IMR-90 (cell line): ENCODE measurements at regions not wholly inside any gene's neighbourhood (a gene's known extent, or its start where the extent isn't known, plus 50 kb on each side); places are given as distances from the start of the nearest gene placed in this dataset.

ENCODE experiments used
- ATAC-seq: fragments of 200-7000 bp; cut with Tn5 transposase; 2 replicates; pipeline ENCODE4 v1.9.1; 2020; ENCODE audit warnings: low read depth, mild to moderate bottlenecking, moderate library complexity
- BruUV-seq: library from RNA; stranded (reverse); fragments of 400-500 nt; replicated peaks from 2 replicates; lab custom pipeline; 2021; lab: Mats Ljungman, UMichigan
- CTCF ChIA-PET: fragments of 300-600 bp; formaldehyde crosslinking; extraction: SDS; loops from one replicate; lab custom pipeline; 2021; ENCODE audit warnings: antibody characterized with exemption; lab: Yijun Ruan, JAX
- POLR2A ChIA-PET: fragments of 300-600 bp; sonication (Branson Sonifier 250); formaldehyde crosslinking; loops from one replicate; lab custom pipeline; 2022; ENCODE audit warnings: antibody characterized with exemption; ENCODE audit not compliant: unreplicated experiment; lab: Charles Lee
- DNase-seq: peaks from one replicate; pipeline ENCODE4 v3.0.0; 2013
- H2AFZ ChIP-seq: replicated peaks from 2 replicates; pipeline ENCODE3; 2013; ENCODE audit warnings: low read length, mild to moderate bottlenecking; ENCODE audit not compliant: poor library complexity
- H2AK5ac ChIP-seq: 2 replicates; pipeline ENCODE4 v1.6.1; 2013; ENCODE audit warnings: low read depth, low read length, inconsistent platforms
- H2AK9ac ChIP-seq: replicated peaks from 2 replicates; pipeline ENCODE3; 2013; ENCODE audit warnings: mild to moderate bottlenecking, low read depth, low read length, moderate library complexity; ENCODE audit not compliant: poor library complexity
- H2BK120ac ChIP-seq: 2 replicates; pipeline ENCODE4 v1.6.1; 2013; ENCODE audit warnings: low read depth, low read length, inconsistent platforms
- H2BK15ac ChIP-seq: 3 replicates; pipeline ENCODE4 v1.6.1; 2013; ENCODE audit warnings: low read depth, low read length, inconsistent platforms
- H2BK20ac ChIP-seq: 2 replicates; pipeline ENCODE4 v1.6.1; 2013; ENCODE audit warnings: low read depth, mild to moderate bottlenecking, inconsistent platforms, low read length, moderate library complexity
- H2BK5ac ChIP-seq: 2 replicates; pipeline ENCODE4 v1.6.1; 2013; ENCODE audit warnings: mild to moderate bottlenecking, low read depth, low read length, inconsistent platforms; ENCODE audit not compliant: poor library complexity, severe bottlenecking
- H3K14ac ChIP-seq: replicated peaks from 2 replicates; pipeline ENCODE4 v1.6.1; 2013; ENCODE audit warnings: low read depth, low read length, inconsistent platforms
- H3K18ac ChIP-seq: 2 replicates; pipeline ENCODE4 v1.6.1; 2013; ENCODE audit warnings: low read depth, low read length, control low read depth
- H3K23ac ChIP-seq: 2 replicates; pipeline ENCODE4 v1.6.1; 2013; ENCODE audit warnings: low read depth, low read length, inconsistent platforms
- H3K27ac ChIP-seq: 2 replicates; pipeline ENCODE4 v1.5.1; 2013; ENCODE audit warnings: mild to moderate bottlenecking, control low read depth, low read length; ENCODE audit not compliant: insufficient read depth
- H3K27me3 ChIP-seq: 2 replicates; pipeline ENCODE4 v1.6.1; 2013; ENCODE audit warnings: low read length; ENCODE audit not compliant: control insufficient read depth, insufficient read depth
- H3K36me3 ChIP-seq: 2 replicates; pipeline ENCODE4 v1.6.1; 2013; ENCODE audit warnings: low read length, mixed read lengths; ENCODE audit not compliant: control insufficient read depth, insufficient read depth
- H3K4ac ChIP-seq: 2 replicates; pipeline ENCODE4 v1.6.1; 2013; ENCODE audit warnings: low read depth, low read length, inconsistent platforms
- H3K4me1 ChIP-seq: 2 replicates; pipeline ENCODE4 v1.6.1; 2013; ENCODE audit warnings: low read length, mixed read lengths; ENCODE audit not compliant: control insufficient read depth, insufficient read depth
- H3K4me2 ChIP-seq: 2 replicates; pipeline ENCODE4 v1.6.1; 2013; ENCODE audit warnings: low read depth, mild to moderate bottlenecking, control low read depth, low read length, moderate library complexity
- H3K4me3 ChIP-seq: 2 replicates; pipeline ENCODE4 v1.5.1; 2013; ENCODE audit warnings: low read depth, mild to moderate bottlenecking, control low read depth, low read length, moderate library complexity; ENCODE audit not compliant: insufficient read depth
- H3K56ac ChIP-seq: 2 replicates; pipeline ENCODE4 v1.6.1; 2013; ENCODE audit warnings: low read length, inconsistent platforms; ENCODE audit not compliant: insufficient read depth; ENCODE audit errors: extremely low read depth
- H3K79me1 ChIP-seq, 2 experiments: 2 replicates each; pipeline ENCODE4 v1.6.1; 2013; ENCODE audit warnings: low read length in 2 of 2, inconsistent platforms in 1 of 2, low read depth in 1 of 2
- H3K9ac ChIP-seq: 2 replicates; pipeline ENCODE4 v1.6.1; 2013; ENCODE audit warnings: low read depth, low read length, control low read depth
- H3K9me1 ChIP-seq: 2 replicates; pipeline ENCODE4 v1.6.1; 2013; ENCODE audit warnings: low read length, inconsistent platforms; ENCODE audit not compliant: insufficient read depth
- H3K9me3 ChIP-seq: 2 replicates; pipeline ENCODE4 v1.6.1; 2013; ENCODE audit warnings: low read length; ENCODE audit not compliant: control insufficient read depth, insufficient read depth
- H4K20me1 ChIP-seq: 2 replicates; pipeline ENCODE4 v1.6.1; 2013; ENCODE audit warnings: low read length, inconsistent platforms; ENCODE audit not compliant: insufficient read depth
- H4K5ac ChIP-seq: 2 replicates; pipeline ENCODE4 v1.6.1; 2013; ENCODE audit warnings: mild to moderate bottlenecking, low read depth, low read length, control low read depth
- H4K8ac ChIP-seq, 2 experiments: 2 replicates each; pipeline ENCODE4 v1.6.1; 2013; ENCODE audit warnings: low read depth in 2 of 2, low read length in 2 of 2, control low read depth in 1 of 2, inconsistent platforms in 1 of 2
- H4K91ac ChIP-seq: 2 replicates; pipeline ENCODE4 v1.6.1; 2013; ENCODE audit warnings: low read depth, low read length, inconsistent platforms; ENCODE audit not compliant: insufficient read depth
- BHLHE40 ChIP-seq: fragments of 150-350 bp; IDR thresholded peaks from 2 replicates; pipeline ENCODE4 v1.6.1; 2016; ENCODE audit warnings: mild to moderate bottlenecking, low read depth, low read length
- CEBPB ChIP-seq: IDR thresholded peaks from 2 replicates; pipeline ENCODE4 v1.6.1; 2012; ENCODE audit warnings: low read depth, low read length, improper control_type of control experiment
- CTCF ChIP-seq: conservative IDR thresholded peaks from 2 replicates; pipeline ENCODE4 v1.5.1; 2012; ENCODE audit warnings: mild to moderate bottlenecking, low read depth, low read length, improper control_type of control experiment
- FOS ChIP-seq: fragments of 150-350 bp; IDR thresholded peaks from 2 replicates; pipeline ENCODE4 v1.6.1; 2016; ENCODE audit warnings: low read depth, low read length
- MAFK ChIP-seq: IDR thresholded peaks from 2 replicates; pipeline ENCODE4 v1.6.1; 2012; ENCODE audit warnings: low read depth, low read length, improper control_type of control experiment
- MAZ ChIP-seq: IDR thresholded peaks from 2 replicates; pipeline ENCODE4 v1.6.1; 2012; ENCODE audit warnings: low read depth, mild to moderate bottlenecking, low read length, improper control_type of control experiment, moderate library complexity, borderline replicate concordance
- USF2 ChIP-seq: fragments of 150-350 bp; IDR thresholded peaks from 2 replicates; pipeline ENCODE4 v1.6.1; 2017; ENCODE audit warnings: mild to moderate bottlenecking, antibody characterized with exemption, low read length, low read depth
- WGBS, 2 experiments: methylation state at CpG; one replicate each; pipeline versions ENCODE4 v1.1.5 to v1.1.7; 2013; ENCODE audit warnings: missing lambda C conversion rate in 2 of 2; ENCODE audit not compliant: insufficient read length in 1 of 2; ENCODE audit errors: extremely low coverage in 2 of 2; 5-methylcytosine and 5-hydroxymethylcytosine counted together
- dilution Hi-C: fragments of 300-500 bp; cut with HindIII; formaldehyde crosslinking; loops from one replicate; pipeline ENCODE4 v1.14.3; 2018; ENCODE audit warnings: low sequenced_read_pairs; ENCODE audit not compliant: unreplicated experiment
- in situ Hi-C: fragments of 300-500 bp; cut with MboI; formaldehyde crosslinking; loops from 3 replicates; pipeline ENCODE4 v1.14.3; 2019; ENCODE audit warnings: low sequenced_read_pairs, inconsistent platforms, mixed read lengths
- intact Hi-C: fragments of 100-400 bp; cut with micrococcal nuclease; formaldehyde crosslinking; loops from 2 replicates; pipeline ENCODE4 v1.10.0; 2022

- Histone ChIP-seq H3K4me1 (peaks cover 3% of the 10 kb centered on the region), H3K9ac (no peak overlapping the region), H4K20me1 (no peaks in the 10 kb centered on the region), H2BK5ac (peak overlapping the region; percentile 0), H3K14ac (no peak overlapping the region), H2AK5ac (no peak overlapping the region), H3K27me3 (no peaks in the 10 kb centered on the region), H3K18ac (no peak overlapping the region; the same call in 1 of the 2 replicates), H3K4me3 (no peak overlapping the region), H4K8ac (no peak overlapping the region), H3K9me3 (no peaks in the 10 kb centered on the region), H2BK15ac (no peak overlapping the region), H3K27ac (no peak overlapping the region), H3K56ac (no peak overlapping the region), H4K5ac (no peak overlapping the region), H3K9me1 (peaks cover 5% of the 10 kb centered on the region; the same call in 1 of the 2 replicates), H3K23ac (no peak overlapping the region), H2BK20ac (no peak overlapping the region), H2BK120ac (no peak overlapping the region), H3K36me3 (no peaks in the 10 kb centered on the region), H3K79me1 (no peaks in the 10 kb centered on the region), H2AFZ (no peak overlapping the region), H4K91ac (no peak overlapping the region), H3K4me2 (no peak overlapping the region), H2AK9ac (no peak overlapping the region), H3K4ac (no peak overlapping the region)
- TF ChIP-seq CEBPB (no peak), USF2 (no peak), MAFK (no peak), BHLHE40 (no peak), CTCF (no peak), MAZ (no peak), FOS (no peak)
- CTCF ChIA-PET = no interaction called here
- ATAC-seq (no peak), DNase-seq (no peak)
- intact Hi-C loops (loop anchor here (5.0 kb wide), 1 partner anchor 80 kb away; the partner anchor contains the start of gene PAPPA), dilution Hi-C loops (no loop called here), in situ Hi-C loops (no loop called here)
- no TSS peak for BruUV-seq
- WGBS, 2 experiments = no CpG with 5 or more reads among the region's 2 CpGs
- POLR2A ChIA-PET = interaction anchor here (0.6 kb wide), 1 partner anchor 88 kb away, joined by 4 read pairs; no protein-coding TSS in a partner anchor
Observed at GRCh38 chr9:116072046-116072445, 81.5 kb upstream of the PAPPA start.
